ENCODE measurements at regions not wholly inside any gene's neighbourhood (a gene's known extent, or its start where the extent isn't known, plus 50 kb on each side); places are given as distances from the start of the nearest gene placed in this dataset.

GRCh38 chrX:40446921-40447320, 133.8 kb upstream of the ATP6AP2 start:
- no peaks in the 10 kb centered on the region for H3K36me3 Mint-ChIP-seq (ENCODE audit: low read depth, unreplicated experiment)
- H3K4me3 Mint-ChIP-seq (ENCODE audit: unreplicated experiment), result no peak overlapping the region
- H3K27ac Mint-ChIP-seq (ENCODE audit: unreplicated experiment), result no peak overlapping the region
- H3K4me1 Mint-ChIP-seq (ENCODE audit: unreplicated experiment), result no peaks in the 10 kb centered on the region
- no peaks in the 10 kb centered on the region for H3K9me3 Mint-ChIP-seq (ENCODE audit: unreplicated experiment)
- TF ChIP-seq, protein P1, sequence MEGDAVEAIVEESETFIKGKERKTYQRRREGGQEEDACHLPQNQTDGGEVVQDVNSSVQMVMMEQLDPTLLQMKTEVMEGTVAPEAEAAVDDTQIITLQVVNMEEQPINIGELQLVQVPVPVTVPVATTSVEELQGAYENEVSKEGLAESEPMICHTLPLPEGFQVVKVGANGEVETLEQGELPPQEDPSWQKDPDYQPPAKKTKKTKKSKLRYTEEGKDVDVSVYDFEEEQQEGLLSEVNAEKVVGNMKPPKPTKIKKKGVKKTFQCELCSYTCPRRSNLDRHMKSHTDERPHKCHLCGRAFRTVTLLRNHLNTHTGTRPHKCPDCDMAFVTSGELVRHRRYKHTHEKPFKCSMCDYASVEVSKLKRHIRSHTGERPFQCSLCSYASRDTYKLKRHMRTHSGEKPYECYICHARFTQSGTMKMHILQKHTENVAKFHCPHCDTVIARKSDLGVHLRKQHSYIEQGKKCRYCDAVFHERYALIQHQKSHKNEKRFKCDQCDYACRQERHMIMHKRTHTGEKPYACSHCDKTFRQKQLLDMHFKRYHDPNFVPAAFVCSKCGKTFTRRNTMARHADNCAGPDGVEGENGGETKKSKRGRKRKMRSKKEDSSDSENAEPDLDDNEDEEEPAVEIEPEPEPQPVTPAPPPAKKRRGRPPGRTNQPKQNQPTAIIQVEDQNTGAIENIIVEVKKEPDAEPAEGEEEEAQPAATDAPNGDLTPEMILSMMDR (IDR thresholded peaks at IDR 0.05; ENCODE audit: unreplicated experiment), result no peak
- peaks cover 2% of the 10 kb centered on the region for H3K27me3 Mint-ChIP-seq (ENCODE audit: unreplicated experiment)
- DNase-seq (ENCODE audit: low spot score), result no peak

DNA sequence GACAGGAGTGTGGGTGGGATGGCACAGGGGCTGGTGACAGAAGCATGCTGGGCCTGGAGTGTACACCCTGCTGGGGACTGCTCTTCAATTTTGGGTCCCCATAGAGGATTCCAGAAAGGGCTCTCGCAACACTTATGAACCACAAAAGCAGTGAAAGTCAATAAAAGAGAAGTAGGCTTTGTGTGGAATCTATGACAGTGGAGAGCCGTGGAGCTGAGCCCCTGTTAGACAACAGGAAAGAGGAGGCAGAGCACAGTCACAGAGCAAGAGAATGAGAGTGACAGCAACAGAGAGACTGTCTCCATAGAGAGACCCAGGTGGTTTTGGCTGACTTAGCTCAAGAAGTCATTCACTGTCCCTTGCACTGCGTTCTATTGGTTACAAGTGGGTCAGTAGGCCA, 135.1 kb upstream of the ATP6AP2 start:
- Mint-ChIP-seq H3K4me1 (ENCODE audit: unreplicated experiment) (no peaks in the 10 kb centered on the region), H3K9me3 (ENCODE audit: unreplicated experiment) (no peaks in the 10 kb centered on the region), H3K4me3 (ENCODE audit: unreplicated experiment) (no peak overlapping the region), H3K27me3 (ENCODE audit: unreplicated experiment) (no peaks in the 10 kb centered on the region), H3K36me3 (ENCODE audit: low read depth, unreplicated experiment) (no peaks in the 10 kb centered on the region), H3K27ac (ENCODE audit: unreplicated experiment) (no peak overlapping the region)
- TF ChIP-seq, protein P1 (IDR thresholded peaks at IDR 0.05; ENCODE audit: unreplicated experiment), result no peak
- DNase-seq (ENCODE audit: low spot score), result no peak

DNA sequence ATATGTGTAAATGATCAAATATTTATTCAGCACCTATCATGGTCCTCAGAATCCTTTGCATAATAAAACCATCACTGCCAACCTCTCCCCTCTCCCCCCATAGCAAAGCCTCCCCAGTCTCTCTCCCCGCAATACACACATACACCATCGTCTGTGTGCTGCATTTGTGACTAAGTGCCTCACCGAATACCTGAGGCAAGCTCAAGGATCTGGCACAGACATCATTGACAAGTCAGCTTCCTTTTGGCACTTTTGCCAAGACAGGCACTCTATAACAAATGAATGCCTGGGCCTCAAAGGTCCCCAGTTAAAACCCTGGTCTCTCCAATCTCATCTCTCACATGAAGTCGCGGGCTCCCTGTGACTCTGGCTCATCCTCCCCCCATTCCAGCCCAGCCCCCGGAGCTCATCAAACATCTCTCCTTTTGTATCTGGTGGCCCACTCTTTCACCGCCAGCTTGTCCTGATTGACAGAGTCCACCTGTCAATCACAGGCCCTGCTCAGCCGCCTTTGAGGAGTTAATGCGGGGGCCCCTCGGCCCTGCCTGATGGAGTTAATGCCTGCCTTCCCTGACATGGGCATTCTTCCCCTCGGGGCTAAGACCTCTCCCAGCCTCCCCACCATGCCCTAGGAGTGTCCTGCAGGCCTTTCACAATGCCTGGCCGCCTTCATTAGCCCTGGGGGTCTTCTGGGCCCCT, 135.8 kb upstream of the ATP6AP2 start:
- Mint-ChIP-seq H3K4me1 (ENCODE audit: unreplicated experiment) (no peaks in the 10 kb centered on the region), H3K36me3 (ENCODE audit: low read depth, unreplicated experiment) (no peaks in the 10 kb centered on the region), H3K27me3 (ENCODE audit: unreplicated experiment) (no peaks in the 10 kb centered on the region), H3K4me3 (ENCODE audit: unreplicated experiment) (no peak overlapping the region), H3K27ac (ENCODE audit: unreplicated experiment) (no peak overlapping the region), H3K9me3 (ENCODE audit: unreplicated experiment) (no peaks in the 10 kb centered on the region)
- DNase-seq (ENCODE audit: low spot score), result no peak
- TF ChIP-seq, protein P1 (IDR thresholded peaks at IDR 0.05; ENCODE audit: unreplicated experiment), result no peak

DNA sequence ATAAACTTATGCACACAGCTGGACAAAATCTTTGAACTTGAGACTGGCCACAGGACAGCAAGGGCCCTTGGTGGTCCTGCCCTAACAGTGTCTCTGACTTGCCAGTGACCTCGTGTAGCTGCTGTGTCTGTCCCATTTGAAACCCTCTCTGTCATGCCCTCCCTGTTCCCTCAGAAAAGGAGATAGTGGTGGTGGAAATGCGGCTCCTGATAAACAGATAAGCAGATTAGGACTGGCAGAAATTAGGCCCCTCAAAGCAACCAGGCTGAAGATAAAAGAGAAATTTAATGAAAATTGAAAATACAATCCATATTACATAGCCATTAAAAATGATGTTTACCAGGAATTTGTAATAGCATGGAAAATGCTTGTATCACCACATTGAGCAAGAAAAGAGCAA, 136.6 kb upstream of the ATP6AP2 start:
- Mint-ChIP-seq H3K36me3 (ENCODE audit: low read depth, unreplicated experiment) (no peaks in the 10 kb centered on the region), H3K4me3 (ENCODE audit: unreplicated experiment) (no peak overlapping the region), H3K4me1 (ENCODE audit: unreplicated experiment) (no peaks in the 10 kb centered on the region), H3K27me3 (ENCODE audit: unreplicated experiment) (no peaks in the 10 kb centered on the region), H3K27ac (ENCODE audit: unreplicated experiment) (no peak overlapping the region), H3K9me3 (ENCODE audit: unreplicated experiment) (no peaks in the 10 kb centered on the region)
- TF ChIP-seq, protein P1 (IDR thresholded peaks at IDR 0.05; ENCODE audit: unreplicated experiment), result no peak
- DNase-seq (ENCODE audit: low spot score), result no peak

- Mint-ChIP-seq H3K9me3 (ENCODE audit: unreplicated experiment) (no peaks in the 10 kb centered on the region), H3K4me3 (ENCODE audit: unreplicated experiment) (no peak overlapping the region), H3K36me3 (ENCODE audit: low read depth, unreplicated experiment) (no peaks in the 10 kb centered on the region), H3K27me3 (ENCODE audit: unreplicated experiment) (no peaks in the 10 kb centered on the region), H3K27ac (ENCODE audit: unreplicated experiment) (no peak overlapping the region), H3K4me1 (ENCODE audit: unreplicated experiment) (no peaks in the 10 kb centered on the region)
- TF ChIP-seq, protein P1 (IDR thresholded peaks at IDR 0.05; ENCODE audit: unreplicated experiment), result no peak
- no peak for DNase-seq (ENCODE audit: low spot score)
Observed at GRCh38 chrX:40440866-40441265, 139.9 kb upstream of the ATP6AP2 start.

Data from endothelial cell (in vitro differentiated cells).